RWPE2 (cell line): ENCODE measurements at regions not wholly inside any gene's neighbourhood (a gene's known extent, or its start where the extent isn't known, plus 50 kb on each side); places are given as distances from the start of the nearest gene placed in this dataset.

Experiments used
- ATAC-seq: fragments of 200-7000 bp; cut with Tn5 transposase; 3 replicates; pipeline ENCODE4 v1.9.1; 2021; ENCODE audit warnings: low read depth
- DNase-seq: peaks from one replicate; pipeline ENCODE4 v3.0.0-alpha.2; 2020; ENCODE audit warnings: low spot score
- H3K27ac ChIP-seq: fragments of 450-650 bp; 2 replicates; pipeline ENCODE4 v1.5.1; 2017; ENCODE audit warnings: mild to moderate bottlenecking; ENCODE audit not compliant: poor library complexity, severe bottlenecking
- H3K27me3 ChIP-seq: fragments of 250-450 bp; sonication (Bioruptor Pico); 2 replicates; pipeline ENCODE4 v1.5.1; 2021; ENCODE audit warnings: mild to moderate bottlenecking, moderate library complexity; ENCODE audit not compliant: insufficient read depth, poor library complexity, severe bottlenecking
- H3K36me3 ChIP-seq: fragments of 250-450 bp; sonication (Bioruptor Pico); 2 replicates; pipeline ENCODE4 v1.5.1; 2020; ENCODE audit warnings: low read depth, mild to moderate bottlenecking, moderate library complexity
- H3K4me1 ChIP-seq: fragments of 250-450 bp; sonication (Bioruptor Pico); 2 replicates; pipeline ENCODE4 v1.5.1; 2021; ENCODE audit warnings: mild to moderate bottlenecking, moderate library complexity; ENCODE audit not compliant: insufficient read depth, poor library complexity, severe bottlenecking
- H3K4me3 ChIP-seq: fragments of 250-450 bp; sonication (Bioruptor Pico); 2 replicates; pipeline ENCODE4 v1.5.1; 2021; ENCODE audit warnings: mild to moderate bottlenecking, moderate library complexity; ENCODE audit not compliant: severe bottlenecking
- H3K9me3 ChIP-seq: fragments of 250-450 bp; sonication (Bioruptor Pico); 2 replicates; pipeline ENCODE4 v1.5.1; 2021; ENCODE audit warnings: mild to moderate bottlenecking, moderate library complexity; ENCODE audit not compliant: severe bottlenecking
- TF ChIP-seq, protein P1 (sequence below): fragments of 450-650 bp; IDR thresholded peaks from one replicate; pipeline ENCODE4 v1.5.1; 2017; ENCODE audit warnings: mild to moderate bottlenecking, moderate library complexity; ENCODE audit not compliant: poor library complexity, severe bottlenecking

DNA sequence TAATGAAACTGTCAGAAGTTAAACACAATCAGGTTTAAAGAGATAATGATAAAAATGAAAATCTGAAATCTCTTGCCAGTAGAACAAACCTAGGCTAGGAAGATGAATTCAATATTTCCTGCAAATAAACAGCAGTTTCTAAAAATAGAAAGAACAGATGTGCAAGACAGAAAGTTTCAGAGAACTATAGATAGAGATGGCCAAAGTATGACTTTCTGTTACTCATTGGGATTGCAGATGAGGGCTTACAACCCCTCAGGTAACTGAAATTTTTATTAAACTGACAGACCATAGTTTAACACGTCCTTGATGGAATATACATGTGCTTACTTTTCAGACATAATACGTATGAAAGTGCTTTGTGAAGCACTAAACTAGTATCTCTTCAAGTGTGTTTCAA, 82.3 kb upstream of the PPARGC1A start:
- no peak for DNase-seq

DNA sequence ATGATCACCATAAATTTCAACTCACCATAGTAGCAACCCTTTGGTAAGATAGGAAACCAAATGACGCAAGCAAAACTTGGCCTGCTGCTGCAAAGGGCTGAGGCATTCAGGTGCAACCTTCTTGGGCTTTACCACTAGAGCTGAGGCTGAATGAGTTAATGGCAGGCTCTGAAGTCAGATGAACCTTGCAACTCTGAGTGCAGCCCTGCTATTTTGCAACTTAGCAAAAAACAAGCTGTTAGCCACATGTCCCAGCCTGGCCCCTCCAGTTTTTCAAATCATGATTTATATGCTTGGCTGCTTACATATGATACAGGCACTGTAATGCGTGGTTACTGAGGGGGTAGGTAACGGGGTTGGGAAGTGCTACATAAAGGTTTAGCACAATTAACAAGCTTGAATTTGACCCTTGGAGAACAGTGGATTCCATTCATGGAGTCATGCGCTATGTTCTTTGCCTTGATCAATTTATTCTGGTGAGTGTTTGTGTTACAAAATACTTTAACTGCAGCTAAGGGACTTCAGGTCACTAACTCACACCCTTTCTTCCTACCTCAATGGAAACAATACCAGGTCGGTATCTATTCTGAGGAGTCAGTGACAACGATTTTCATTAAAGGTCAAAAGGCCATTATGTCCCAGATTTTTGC, 80.5 kb upstream of the PPARGC1A start:
- Histone ChIP-seq H3K27ac (no peak overlapping the region), H3K36me3 (no peaks in the 10 kb centered on the region), H3K9me3 (no peaks in the 10 kb centered on the region), H3K4me1 (no peaks in the 10 kb centered on the region), H3K27me3 (no peaks in the 10 kb centered on the region), H3K4me3 (no peak overlapping the region)
- ATAC-seq = no peak
- TF ChIP-seq, protein P1, sequence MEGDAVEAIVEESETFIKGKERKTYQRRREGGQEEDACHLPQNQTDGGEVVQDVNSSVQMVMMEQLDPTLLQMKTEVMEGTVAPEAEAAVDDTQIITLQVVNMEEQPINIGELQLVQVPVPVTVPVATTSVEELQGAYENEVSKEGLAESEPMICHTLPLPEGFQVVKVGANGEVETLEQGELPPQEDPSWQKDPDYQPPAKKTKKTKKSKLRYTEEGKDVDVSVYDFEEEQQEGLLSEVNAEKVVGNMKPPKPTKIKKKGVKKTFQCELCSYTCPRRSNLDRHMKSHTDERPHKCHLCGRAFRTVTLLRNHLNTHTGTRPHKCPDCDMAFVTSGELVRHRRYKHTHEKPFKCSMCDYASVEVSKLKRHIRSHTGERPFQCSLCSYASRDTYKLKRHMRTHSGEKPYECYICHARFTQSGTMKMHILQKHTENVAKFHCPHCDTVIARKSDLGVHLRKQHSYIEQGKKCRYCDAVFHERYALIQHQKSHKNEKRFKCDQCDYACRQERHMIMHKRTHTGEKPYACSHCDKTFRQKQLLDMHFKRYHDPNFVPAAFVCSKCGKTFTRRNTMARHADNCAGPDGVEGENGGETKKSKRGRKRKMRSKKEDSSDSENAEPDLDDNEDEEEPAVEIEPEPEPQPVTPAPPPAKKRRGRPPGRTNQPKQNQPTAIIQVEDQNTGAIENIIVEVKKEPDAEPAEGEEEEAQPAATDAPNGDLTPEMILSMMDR = no peak
- no peak for DNase-seq

More for the DNA sequence above, 82.3 kb upstream of the PPARGC1A start:
- Histone ChIP-seq H3K9me3 (no peaks in the 10 kb centered on the region), H3K4me1 (no peaks in the 10 kb centered on the region), H3K27me3 (no peaks in the 10 kb centered on the region), H3K4me3 (no peak overlapping the region), H3K27ac (no peak overlapping the region), H3K36me3 (no peaks in the 10 kb centered on the region)
- TF ChIP-seq, protein P1 = no peak
- no peak for ATAC-seq

DNA sequence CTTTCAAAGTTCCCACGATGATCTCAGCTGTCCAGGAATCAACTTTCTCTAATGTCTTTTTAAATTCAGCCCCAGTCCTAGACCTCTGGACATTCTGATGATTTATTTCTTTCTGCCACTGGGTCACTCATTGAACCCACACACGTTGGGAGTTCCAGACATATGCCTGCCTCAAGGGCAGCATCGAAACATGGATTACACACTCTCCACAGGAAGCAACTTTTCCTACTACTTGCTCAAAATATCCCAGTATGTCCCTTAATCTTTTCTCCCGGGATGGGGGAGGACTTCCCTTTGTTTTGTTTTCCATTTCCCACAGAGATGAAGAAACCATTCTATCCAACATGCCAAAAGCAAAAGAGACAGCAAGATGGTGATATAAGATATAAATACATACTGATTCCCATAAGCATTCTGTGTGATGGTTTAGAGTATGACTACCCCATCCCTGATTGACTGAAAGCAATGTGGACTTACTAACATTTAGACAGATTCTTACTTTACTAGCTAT, 79.8 kb upstream of the PPARGC1A start:
- H3K9me3 ChIP-seq = no peaks in the 10 kb centered on the region
- ATAC-seq (no peak), DNase-seq (no peak)
- H3K4me1 ChIP-seq = no peaks in the 10 kb centered on the region
- no peaks in the 10 kb centered on the region for H3K27me3 ChIP-seq
- H3K36me3 ChIP-seq = no peaks in the 10 kb centered on the region
- no peak overlapping the region for H3K4me3 ChIP-seq
- H3K27ac ChIP-seq = no peak overlapping the region
- TF ChIP-seq, protein P1 = no peak

DNA sequence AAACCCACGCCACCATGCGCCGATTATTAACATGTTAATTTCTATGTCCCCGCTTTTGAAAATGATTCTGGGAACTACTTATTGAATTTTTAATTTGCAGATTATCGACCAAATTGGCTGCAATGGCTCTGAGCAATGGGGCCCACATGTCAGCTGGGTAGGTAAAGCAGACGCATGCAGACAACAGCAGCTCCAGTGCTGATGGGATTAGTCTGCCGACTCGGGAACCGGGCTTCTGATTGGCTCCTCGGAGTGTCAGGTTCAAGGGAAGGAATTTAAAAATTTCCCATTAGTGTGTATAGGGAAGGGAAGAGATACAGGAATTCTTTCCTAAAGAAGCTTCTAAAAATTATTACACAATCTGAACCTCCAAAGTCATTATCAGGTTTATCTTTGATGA, 77.4 kb upstream of the PPARGC1A start:
- Histone ChIP-seq H3K27me3 (no peaks in the 10 kb centered on the region), H3K9me3 (no peaks in the 10 kb centered on the region), H3K4me1 (no peaks in the 10 kb centered on the region), H3K27ac (no peak overlapping the region), H3K4me3 (no peak overlapping the region), H3K36me3 (no peaks in the 10 kb centered on the region)
- ATAC-seq (no peak), DNase-seq (no peak)
- TF ChIP-seq, protein P1 = no peak

DNA sequence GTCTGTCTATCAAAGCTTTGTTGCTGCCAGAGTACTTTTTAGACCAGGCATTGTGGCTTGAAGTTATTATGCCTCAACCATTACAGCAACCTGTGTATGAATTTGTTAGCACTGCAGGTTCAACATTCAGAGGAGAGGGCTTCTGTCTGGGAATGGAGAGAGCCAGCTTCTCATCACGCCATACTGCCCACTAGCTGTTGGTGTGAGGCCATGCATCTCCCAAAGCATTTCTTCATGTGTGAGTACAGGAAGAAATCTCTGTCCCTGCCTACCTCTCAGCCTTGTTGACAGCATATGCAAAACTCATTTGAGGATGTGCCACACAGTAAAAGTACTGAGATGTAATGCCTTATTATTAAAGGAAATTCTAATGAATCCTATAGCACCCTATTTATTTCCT, 76.9 kb upstream of the PPARGC1A start:
- H3K36me3 ChIP-seq = no peaks in the 10 kb centered on the region
- DNase-seq (no peak), ATAC-seq (no peak)
- H3K9me3 ChIP-seq = no peaks in the 10 kb centered on the region
- no peaks in the 10 kb centered on the region for H3K27me3 ChIP-seq
- TF ChIP-seq, protein P1 = no peak
- H3K27ac ChIP-seq = no peak overlapping the region
- no peak overlapping the region for H3K4me3 ChIP-seq
- H3K4me1 ChIP-seq = no peaks in the 10 kb centered on the region
